HCT116 (cell line): ENCODE measurements at regions not wholly inside any gene's neighbourhood (a gene's known extent, or its start where the extent isn't known, plus 50 kb on each side); places are given as distances from the start of the nearest gene placed in this dataset.

ENCODE experiments used
- ATAC-seq: fragments of 200-7000 bp; cut with Tn5 transposase; 2 replicates; pipeline ENCODE4 v1.9.1; 2020; ENCODE audit warnings: mild to moderate bottlenecking, moderate library complexity
- BruUV-seq: library from RNA; stranded (reverse); fragments of 400-500 nt; replicated peaks from 2 replicates; lab custom pipeline; 2021; lab: Mats Ljungman, UMichigan
- CTCF ChIA-PET: fragments of 300-600 bp; sonication (Branson Sonifier 250); formaldehyde crosslinking; loops from one replicate; lab custom pipeline; 2021; ENCODE audit warnings: antibody characterized with exemption; lab: Charles Lee
- POLR2A ChIA-PET: fragments of 300-600, 350-600 bp; sonication (Branson Sonifier 250); formaldehyde crosslinking; loops from one replicate; lab custom pipeline; 2021; ENCODE audit warnings: antibody characterized with exemption; lab: Charles Lee
- RAD21 ChIA-PET, 2 experiments: fragments of 300-600 bp; sonication (Branson Sonifier 250); formaldehyde crosslinking; loops; one replicate each; lab custom pipeline; 2023; ENCODE audit warnings: low total read pairs in 2 of 2; ENCODE audit not compliant: uncharacterized antibody in 2 of 2, unreplicated experiment in 2 of 2, low non-redundant PET in 1 of 2; lab: Charles Lee
- DNase-seq: peaks from one replicate; pipeline ENCODE4 v3.0.0-alpha.2; 2010; ENCODE audit warnings: low read depth, low spot score
- H2AFZ ChIP-seq: fragments of 200-600 bp; shearing (Covaris generic), sonication (generic); 2 replicates; pipeline ENCODE4 v1.6.1; 2017; ENCODE audit warnings: low read depth, mixed run types, mixed read lengths, antibody characterized with exemption, low read length; ENCODE audit not compliant: poor library complexity, severe bottlenecking
- H3K27ac ChIP-seq: 2 replicates; pipeline ENCODE4 v1.5.1; 2012; ENCODE audit warnings: low read depth, low read length
- H3K27me3 ChIP-seq: fragments of 200-600 bp; sonication (generic); 2 replicates; pipeline ENCODE4 v1.6.1; 2016; ENCODE audit warnings: mixed run types, low read length, mixed read lengths; ENCODE audit not compliant: insufficient read depth
- H3K36me3 ChIP-seq, 2 experiments: fragments of 200-500 bp in 1 of 2; fragments of 200-600 bp in 1 of 2; sonication (Bioruptor generic) in 1 of 2; sonication (generic) in 1 of 2; 2 replicates each; pipeline versions ENCODE4 v1.5.1 to v1.6.1; 2014 to 2016; ENCODE audit warnings: low read length in 2 of 2, inconsistent platforms in 1 of 2, mixed read lengths in 1 of 2, mixed run types in 1 of 2; ENCODE audit not compliant: insufficient read depth in 2 of 2, control insufficient read depth in 1 of 2
- H3K4me1 ChIP-seq, 2 experiments: fragments of 200-600 bp in 1 of 2; sonication (generic) in 1 of 2; 2 replicates each; pipeline versions ENCODE4 v1.5.1 to v1.6.1; 2012 to 2017; ENCODE audit warnings: low read length in 2 of 2, inconsistent platforms in 1 of 2, mild to moderate bottlenecking in 1 of 2, mixed read lengths in 1 of 2, mixed run types in 1 of 2, moderate library complexity in 1 of 2; ENCODE audit not compliant: insufficient read depth in 2 of 2, control insufficient read depth in 1 of 2
- H3K4me2 ChIP-seq: fragments of 200-600 bp; sonication (generic); 2 replicates; pipeline ENCODE4 v1.6.1; 2017; ENCODE audit warnings: mixed run types, low read length, mixed read lengths
- H3K4me3 ChIP-seq, 2 experiments: fragments of 200-600 bp in 1 of 2; sonication (generic) in 1 of 2; replicated peaks in 1 of 2; 2 replicates each; pipeline ENCODE4 v1.5.1; 2011 to 2016; ENCODE audit warnings: low read length in 2 of 2, control low read depth in 1 of 2, low read depth in 1 of 2, mild to moderate bottlenecking in 1 of 2, mixed read lengths in 1 of 2, mixed run types in 1 of 2
- H3K79me2 ChIP-seq: fragments of 200-600 bp; sonication (generic); 2 replicates; pipeline ENCODE4 v1.6.1; 2017; ENCODE audit warnings: mild to moderate bottlenecking, mixed run types, low read length, moderate library complexity, mixed read lengths; ENCODE audit not compliant: insufficient read depth
- H3K9ac ChIP-seq: fragments of 200-600 bp; sonication (generic); 2 replicates; pipeline ENCODE4 v1.6.1; 2016; ENCODE audit warnings: low read length, mixed read lengths
- H3K9me2 ChIP-seq: fragments of 200-600 bp; sonication (generic), shearing (Covaris generic); 2 replicates; pipeline ENCODE4 v1.6.1; 2017; ENCODE audit warnings: mixed run types, mild to moderate bottlenecking, moderate library complexity; ENCODE audit not compliant: insufficient read depth
- H3K9me3 ChIP-seq, 2 experiments: fragments of 200-500 bp in 1 of 2; fragments of 200-600 bp in 1 of 2; sonication (Bioruptor generic) in 1 of 2; sonication (generic) in 1 of 2; 2 replicates each; pipeline ENCODE4 v1.6.1; 2014 to 2017; ENCODE audit warnings: low read length in 2 of 2, mixed read lengths in 2 of 2, inconsistent platforms in 1 of 2, low read depth in 1 of 2, mild to moderate bottlenecking in 1 of 2, mixed run types in 1 of 2, moderate library complexity in 1 of 2; ENCODE audit not compliant: control insufficient read depth in 1 of 2, insufficient read depth in 1 of 2
- H4K20me1 ChIP-seq: fragments of 200-600 bp; sonication (generic), shearing (Covaris generic); 2 replicates; pipeline ENCODE4 v1.6.1; 2017; ENCODE audit warnings: mixed run types, mild to moderate bottlenecking, moderate library complexity; ENCODE audit not compliant: insufficient read depth
- CBX3 ChIP-seq: IDR thresholded peaks from 2 replicates; pipeline ENCODE4 v1.6.1; 2012; ENCODE audit warnings: low read depth
- CEBPB ChIP-seq: IDR thresholded peaks from 2 replicates; pipeline ENCODE4 v1.6.1; 2012; ENCODE audit warnings: low read depth
- EGR1 ChIP-seq: IDR thresholded peaks from 2 replicates; pipeline ENCODE4 v1.6.1; 2012; ENCODE audit warnings: low read depth
- EZH2phosphoT487 ChIP-seq: fragments of 200-600 bp; IDR thresholded peaks from 2 replicates; pipeline ENCODE4 v1.6.1; 2018; ENCODE audit warnings: antibody characterized with exemption, borderline replicate concordance
- FOSL1 ChIP-seq: IDR thresholded peaks from 2 replicates; pipeline ENCODE4 v1.6.1; 2012; ENCODE audit warnings: low read depth
- JUND ChIP-seq: IDR thresholded peaks from 2 replicates; pipeline ENCODE4 v1.6.1; 2012
- MAX ChIP-seq: IDR thresholded peaks from 2 replicates; pipeline ENCODE4 v1.6.1; 2012
- POLR2A ChIP-seq: IDR thresholded peaks from 2 replicates; pipeline ENCODE4 v1.7.0; 2011; ENCODE audit warnings: borderline replicate concordance; ENCODE audit not compliant: insufficient read depth, insufficient read length; ENCODE audit errors: extremely low read depth
- POLR2AphosphoS5 ChIP-seq: IDR thresholded peaks from 2 replicates; pipeline ENCODE4 v1.6.1; 2011; ENCODE audit warnings: mild to moderate bottlenecking, low read depth, low read length, moderate library complexity
- RAD21 ChIP-seq: IDR thresholded peaks from 2 replicates; pipeline ENCODE4 v1.6.1; 2012; ENCODE audit warnings: low read depth, mild to moderate bottlenecking
- SP1 ChIP-seq: IDR thresholded peaks from 2 replicates; pipeline ENCODE4 v1.6.1; 2012; ENCODE audit warnings: low read depth
- YY1 ChIP-seq: IDR thresholded peaks from 2 replicates; pipeline ENCODE4 v1.6.1; 2011; ENCODE audit warnings: low read length, low read depth, moderate library complexity, mild to moderate bottlenecking; ENCODE audit not compliant: insufficient replicate concordance; ENCODE audit errors: extremely low read depth
- ZFX ChIP-seq: fragments of 450-650 bp; IDR thresholded peaks from 2 replicates; pipeline ENCODE4 v1.6.1; 2017
- ZNF274 ChIP-seq: fragments of 200-500 bp; sonication (Bioruptor generic); IDR thresholded peaks from 2 replicates; pipeline ENCODE4 v1.6.1; 2014; ENCODE audit warnings: mild to moderate bottlenecking, low read depth, low read length, inconsistent platforms
- intact Hi-C: fragments of 100-400 bp; cut with micrococcal nuclease; formaldehyde crosslinking; loops from 2 replicates; pipeline ENCODE4 v1.10.0; 2022
- TF ChIP-seq, protein P1 (sequence below): IDR thresholded peaks from 2 replicates; pipeline ENCODE4 v1.6.1; 2012

GRCh38 chr2:223465793-223466192 is 136.4 kb downstream of the SCG2 start:
- DNase-seq: no peak
- no peaks in the 10 kb centered on the region for H4K20me1 ChIP-seq
- no peak overlapping the region for H3K4me3 ChIP-seq
- no peak overlapping the region for H3K27ac ChIP-seq
- H2AFZ ChIP-seq: no peak overlapping the region
- no peak overlapping the region for H3K4me2 ChIP-seq
- no peaks in the 10 kb centered on the region; a peak in 1 of 4 replicates for H3K9me3 ChIP-seq
- ChIA-PET CTCF (no interaction called here), RAD21 (no interaction called here), POLR2A (interaction anchor here (0.6 kb wide), 1 partner anchor 96 kb away, joined by 3 read pairs; no protein-coding TSS in a partner anchor)
- peaks cover 9 to 23% of the 10 kb centered on the region in 2 experiments for H3K4me1 ChIP-seq
- H3K36me3 ChIP-seq: no peaks in the 10 kb centered on the region
- H3K9ac ChIP-seq: no peak overlapping the region
- no TSS peak for BruUV-seq
- H3K79me2 ChIP-seq: no peaks in the 10 kb centered on the region
- no peaks in the 10 kb centered on the region for H3K9me2 ChIP-seq
- intact Hi-C loops: loop anchor here (10.0 kb wide), 1 partner anchor 149 kb away; no protein-coding TSS in a partner anchor
- no peak for TF ChIP-seq EZH2phosphoT487
- TF ChIP-seq CEBPB: peak; percentile 98
- no peak for TF ChIP-seq ZFX
- no peak for TF ChIP-seq EGR1
- TF ChIP-seq, protein P1, sequence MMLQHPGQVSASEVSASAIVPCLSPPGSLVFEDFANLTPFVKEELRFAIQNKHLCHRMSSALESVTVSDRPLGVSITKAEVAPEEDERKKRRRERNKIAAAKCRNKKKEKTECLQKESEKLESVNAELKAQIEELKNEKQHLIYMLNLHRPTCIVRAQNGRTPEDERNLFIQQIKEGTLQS: peak; percentile 87
- 0 out of 2 replicates have a peak, but pooled peaks have one; percentile 14 for TF ChIP-seq FOSL1
- no peak for TF ChIP-seq POLR2A
- peak; percentile 82 for TF ChIP-seq SP1
- TF ChIP-seq MAX: peak; percentile 76
- TF ChIP-seq YY1: no peak
- peak; percentile 26; the same call in 1 of the 2 replicates for TF ChIP-seq JUND
- TF ChIP-seq RAD21: no peak
- peak; percentile 47; the same call in 1 of the 2 replicates for TF ChIP-seq POLR2AphosphoS5
- peak; percentile 77; the same call in 1 of the 2 replicates for TF ChIP-seq CBX3
- no peak for TF ChIP-seq ZNF274
- H3K27me3 ChIP-seq: no peaks in the 10 kb centered on the region
- ATAC-seq: no peak
